Glomerular visceral epithelial cell (primary cell): ENCODE measurements at regions not wholly inside any gene's neighbourhood (a gene's known extent, or its start where the extent isn't known, plus 50 kb on each side); places are given as distances from the start of the nearest gene placed in this dataset.

ENCODE experiments used
- DNase-seq: peaks from one replicate; pipeline ENCODE4 v3.0.0-alpha.2; 2016; ENCODE audit errors: extremely low spot score

DNA sequence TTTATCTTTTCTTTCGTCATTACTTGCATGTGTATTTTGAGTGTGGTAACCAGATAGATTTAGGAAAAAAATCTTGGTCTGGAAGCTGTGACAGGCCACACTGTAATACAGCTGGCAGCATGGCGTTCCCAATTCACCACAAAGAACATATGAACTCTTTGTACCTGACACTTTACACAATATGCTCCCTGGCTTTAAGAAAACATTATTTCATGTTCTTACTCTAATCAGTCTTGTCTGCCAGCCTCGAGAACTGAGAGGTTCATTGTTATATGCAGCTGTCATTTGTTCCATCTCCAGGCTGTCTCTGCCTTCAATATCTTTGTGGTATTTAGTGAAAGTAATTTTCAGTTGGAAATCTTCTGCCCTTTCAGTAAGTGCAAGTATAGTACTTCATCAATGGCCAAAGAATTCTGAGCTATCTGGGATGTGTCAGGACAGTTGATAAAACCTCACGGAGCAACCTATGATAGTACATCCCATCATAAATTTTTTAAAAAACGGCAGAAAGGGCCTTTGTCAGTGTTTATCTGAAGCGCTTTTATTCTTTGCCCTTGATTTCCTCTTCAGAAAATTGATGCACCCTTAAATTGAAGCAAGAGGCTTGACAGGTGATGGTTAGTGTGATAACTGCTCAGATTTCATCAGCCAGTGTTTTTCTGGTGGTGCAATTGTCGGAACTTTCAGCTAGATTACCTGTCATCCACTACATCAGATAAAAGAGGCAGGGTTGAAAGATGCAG is 146.3 kb upstream of the SP8 start:
- DNase-seq = no peak

DNA sequence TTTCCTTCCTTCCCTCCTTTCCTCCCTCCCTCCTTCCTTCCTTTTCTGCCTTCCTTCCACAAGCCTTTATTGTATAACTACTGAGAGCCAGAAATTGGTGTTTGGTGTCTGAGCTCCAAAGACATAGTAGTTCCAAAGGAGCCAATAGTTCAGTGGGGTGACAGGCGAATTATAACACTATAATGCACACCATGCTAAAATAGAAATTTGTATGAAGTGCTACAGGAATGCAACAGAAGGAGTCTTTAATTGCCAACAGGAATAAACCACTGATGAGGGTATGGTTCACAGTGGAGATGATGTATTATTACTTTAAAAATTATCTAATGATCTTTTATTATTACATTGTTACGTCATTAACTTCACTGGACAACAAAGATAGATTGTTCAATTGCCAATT is 158.8 kb upstream of the SP8 start:
- DNase-seq = no peak

- no peak for DNase-seq
These were observed 166.2 kb upstream of the SP8 start for GRCh38 chr7:20952916-20953315.

DNA sequence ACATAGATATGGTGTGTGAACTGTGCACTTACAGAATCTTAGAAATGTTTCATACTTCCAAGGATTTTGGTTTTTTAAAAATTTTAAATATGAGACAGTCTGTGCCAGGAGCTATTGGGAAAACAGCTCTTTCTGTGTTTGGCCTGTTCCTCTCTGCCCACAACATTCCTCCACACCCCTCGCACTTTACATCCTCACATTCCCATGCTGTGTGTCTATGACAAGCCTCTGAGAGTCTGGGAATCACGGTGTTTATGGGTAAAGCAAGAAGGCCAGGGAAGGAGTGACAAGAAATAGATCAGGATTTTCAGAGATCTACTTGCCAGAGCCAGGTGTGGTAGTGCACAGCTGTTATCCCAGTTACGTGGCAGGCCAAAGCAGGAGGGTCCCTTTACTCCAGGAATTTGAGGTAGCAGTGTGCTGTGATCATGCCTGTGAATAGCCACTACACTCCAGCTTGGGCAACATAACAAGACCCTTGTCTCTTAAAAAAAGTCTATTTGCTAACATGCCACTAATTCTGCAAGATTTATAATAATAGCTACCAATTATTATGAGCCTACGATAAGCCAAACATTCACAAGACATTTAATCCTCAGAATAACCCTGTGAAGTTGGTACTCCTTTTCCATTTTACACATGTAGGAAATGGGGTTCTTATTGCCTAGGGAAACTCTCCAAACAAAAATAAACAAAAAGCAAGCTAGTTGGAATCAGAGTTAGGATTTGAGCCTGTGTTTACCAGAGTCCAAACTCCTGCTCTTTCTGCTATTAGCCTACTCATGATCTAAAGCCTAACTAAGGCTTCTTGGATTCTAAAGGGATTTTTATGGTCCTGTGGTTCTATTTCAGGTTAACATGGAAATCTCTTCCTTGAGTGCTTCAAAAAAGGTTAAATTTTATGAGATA is 168.3 kb upstream of the SP8 start:
- DNase-seq = no peak

- DNase-seq = no peak
These were observed 171.9 kb upstream of the SP8 start for GRCh38 chr7:20958572-20958971.

DNA sequence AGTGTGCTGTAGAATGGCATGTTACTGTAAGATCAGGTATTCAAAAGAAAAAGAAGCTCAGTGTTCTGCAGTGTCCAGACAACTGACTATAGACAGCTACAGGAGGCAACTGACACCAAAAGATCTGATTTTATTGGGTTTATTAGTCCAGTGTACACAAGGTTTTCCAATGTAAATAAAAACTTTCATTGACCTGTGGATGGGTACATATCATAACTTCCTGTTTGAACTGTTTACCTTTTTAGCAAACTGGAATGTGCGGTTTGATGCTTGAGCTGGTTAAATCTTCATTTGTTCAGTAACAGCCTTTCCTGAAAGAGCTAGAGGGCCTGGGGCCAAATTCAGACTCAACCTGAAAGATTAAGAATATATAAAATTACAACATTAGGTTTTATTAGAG is 172.6 kb upstream of the SP8 start:
- no peak for DNase-seq

GRCh38 chr7:20963556-20964280 is 177.0 kb upstream of the SP8 start:
- DNase-seq = no peak

- no peak for DNase-seq
These were observed 177.7 kb upstream of the SP8 start for GRCh38 chr7:20964281-20964918.

GRCh38 chr7:20971219-20971618 is 184.5 kb upstream of the SP8 start:
- DNase-seq = no peak

DNA sequence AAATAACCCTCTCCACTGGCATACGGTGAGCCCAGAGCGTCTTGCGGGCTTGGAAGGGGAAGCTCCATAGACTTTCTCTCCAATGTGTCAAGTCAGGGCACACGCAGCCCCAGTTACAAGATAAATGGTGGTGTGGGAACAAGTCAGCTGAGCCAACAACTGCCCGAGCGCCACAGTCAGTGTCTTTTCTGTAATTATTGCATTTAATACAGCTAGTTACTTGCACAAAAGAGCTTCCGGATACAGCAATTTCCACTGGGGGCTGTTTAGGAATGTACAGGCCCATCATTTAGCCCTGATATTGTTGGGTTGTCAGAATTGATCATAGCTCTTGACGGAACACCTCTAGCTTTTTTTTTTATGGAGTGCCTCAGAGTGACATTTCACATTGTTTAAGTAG is 193.5 kb upstream of the SP8 start:
- DNase-seq = no peak

DNA sequence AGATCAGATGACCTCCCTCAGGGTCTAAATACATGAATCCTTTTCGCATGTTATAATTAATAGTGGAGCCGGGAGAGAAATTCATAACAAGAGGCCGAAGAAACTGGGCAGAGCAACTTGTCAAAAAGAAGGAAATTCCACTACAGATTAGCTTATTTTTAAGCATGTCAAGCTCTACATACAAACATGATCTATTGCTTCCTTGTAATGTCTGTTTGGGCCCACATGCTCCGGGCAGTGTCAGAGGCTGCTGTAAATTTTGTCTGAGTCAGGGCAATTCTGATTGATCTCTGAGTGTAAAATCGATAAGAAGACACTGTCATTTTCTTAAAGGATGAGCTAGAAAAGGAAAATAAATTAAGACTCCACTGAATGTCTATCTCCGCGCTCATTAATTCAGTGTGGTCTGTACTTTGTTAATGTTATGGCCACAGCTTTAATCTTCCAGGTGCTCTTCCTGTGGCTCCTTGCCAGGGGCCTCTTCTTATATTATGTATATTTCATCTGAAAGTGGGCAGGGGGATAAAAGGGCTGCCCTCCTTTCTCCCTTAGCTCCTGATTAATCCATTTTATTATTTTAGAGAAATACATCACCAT is 194.1 kb upstream of the SP8 start:
- no peak for DNase-seq

DNA sequence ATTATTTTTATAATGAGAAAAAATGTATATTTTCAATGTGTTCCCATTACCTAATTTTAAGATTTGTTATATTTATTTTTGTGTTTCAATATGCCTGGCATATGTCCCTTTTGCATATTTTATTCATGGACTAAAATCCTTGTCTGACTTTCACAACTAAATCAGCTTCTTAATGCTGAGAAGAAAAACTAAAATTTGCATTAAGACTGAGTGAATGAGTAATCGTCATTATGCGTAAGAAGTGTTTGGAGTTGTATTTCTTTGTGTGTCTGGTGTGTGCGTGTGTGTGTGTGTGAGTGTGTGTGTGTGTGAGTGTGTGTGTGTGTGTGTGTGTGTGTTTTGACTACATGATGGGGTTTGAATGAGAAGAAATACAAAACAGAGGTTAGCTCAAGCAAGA is 201.7 kb upstream of the SP8 start:
- no peak for DNase-seq

DNA sequence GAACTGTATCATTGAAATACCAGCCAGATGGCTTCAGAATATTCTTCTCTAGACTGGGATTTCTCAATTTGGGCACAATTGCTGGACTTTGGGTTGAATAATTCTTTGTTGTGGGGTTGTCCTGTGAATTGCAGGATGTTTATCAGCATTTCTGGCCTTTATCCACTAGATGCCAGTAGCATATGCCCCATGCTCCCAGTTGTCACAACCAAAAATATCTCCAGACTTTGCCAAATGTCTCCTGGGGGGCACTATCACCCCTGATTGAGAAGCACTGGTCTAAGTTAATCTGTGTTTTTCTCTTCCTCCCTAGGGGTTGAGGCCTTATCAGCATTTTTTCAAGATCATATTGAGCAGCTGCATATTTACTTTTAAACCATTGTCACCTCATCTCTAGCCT is 204.9 kb upstream of the SP8 start:
- no peak for DNase-seq

GRCh38 chr7:20993693-20994092 is 207.0 kb upstream of the SP8 start:
- DNase-seq = no peak

DNA sequence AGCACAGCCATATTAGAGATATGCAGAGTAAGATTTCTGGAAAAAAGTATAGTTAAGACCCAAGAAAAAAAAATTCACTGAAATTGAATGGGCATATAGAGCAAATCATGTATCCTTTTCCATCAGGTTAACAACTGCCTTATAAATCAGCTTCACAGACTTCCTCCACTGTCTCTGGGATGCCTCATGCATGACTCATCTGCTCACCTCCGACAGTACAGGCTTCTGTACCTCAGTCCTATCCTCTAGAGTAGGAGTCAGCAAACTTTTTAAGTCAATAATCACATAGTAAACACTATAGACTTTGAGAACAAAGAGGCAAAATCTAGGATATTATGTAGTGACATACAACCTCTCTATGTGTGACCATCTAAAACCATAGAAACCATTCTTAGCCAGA is 211.6 kb upstream of the SP8 start:
- DNase-seq = no peak

DNA sequence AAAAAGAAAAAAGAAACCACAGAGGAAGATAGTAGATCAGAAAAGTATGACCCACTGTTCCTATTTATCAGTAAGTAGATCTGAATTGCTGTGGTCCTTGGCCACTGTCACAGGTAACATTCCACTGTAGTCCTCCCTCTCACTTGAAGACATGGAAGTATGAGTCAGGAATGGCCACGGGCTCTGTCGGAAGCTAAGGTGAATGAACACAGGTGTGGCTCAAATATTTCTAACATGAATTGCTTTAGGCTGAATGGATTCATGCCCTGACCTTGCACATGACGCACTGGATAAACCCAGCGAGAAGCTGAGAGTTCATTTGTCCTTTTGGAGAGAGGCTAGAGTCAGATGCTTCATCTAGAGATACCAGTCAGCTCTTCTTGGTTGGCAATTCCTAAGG is 224.5 kb upstream of the SP8 start:
- DNase-seq = no peak

- DNase-seq = no peak
These were observed 227.3 kb upstream of the SP8 start for GRCh38 chr7:21013765-21014539.

DNA sequence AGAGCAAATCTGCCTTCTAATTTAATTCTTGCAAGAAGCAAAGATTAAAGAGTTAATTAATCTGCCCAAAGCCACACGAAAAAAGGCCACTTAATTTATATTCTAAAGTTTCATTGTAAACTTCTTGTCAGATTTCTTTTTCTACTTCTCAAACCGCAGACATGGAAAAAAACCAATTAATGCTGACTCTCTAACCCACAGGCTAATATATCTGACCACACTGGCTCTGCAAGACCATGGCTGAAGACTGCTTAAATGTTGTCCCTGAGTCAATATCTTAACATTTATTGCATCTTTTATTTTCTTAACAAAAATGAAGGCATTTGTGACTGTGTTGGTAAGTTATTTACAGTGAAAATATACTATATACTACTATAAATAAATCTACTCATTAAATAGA is 234.0 kb upstream of the SP8 start:
- DNase-seq = no peak

- DNase-seq = no peak
These were observed 237.3 kb upstream of the SP8 start for GRCh38 chr7:21023841-21024484.

GRCh38 chr7:21024485-21024867 is 237.8 kb upstream of the SP8 start:
- DNase-seq = no peak
